Smooth muscle cell (in vitro differentiated cells): ENCODE measurements at regions not wholly inside any gene's neighbourhood (a gene's known extent, or its start where the extent isn't known, plus 50 kb on each side); places are given as distances from the start of the nearest gene placed in this dataset.

Experiments
- DNase-seq: peaks from one replicate; lab custom pipeline; 2025; ENCODE audit not compliant: unreplicated experiment; lab: John Stamatoyannopoulos, UW
- H2AFZ ChIP-seq: fragments of 200-600 bp; sonication (generic); 2 replicates; pipeline ENCODE4 v1.6.0; 2016; ENCODE audit warnings: antibody characterized with exemption, low read depth, mild to moderate bottlenecking
- H3F3A ChIP-seq: fragments of 200-600 bp; sonication (generic); 2 replicates; pipeline ENCODE4 v1.6.0; 2017; ENCODE audit warnings: antibody characterized with exemption, low read depth
- H3K27ac ChIP-seq: fragments of 200-600 bp; sonication (generic); 2 replicates; pipeline ENCODE4 v1.5.1; 2016; ENCODE audit warnings: low read depth, mild to moderate bottlenecking
- H3K27me3 ChIP-seq: fragments of 200-600 bp; sonication (generic); 2 replicates; pipeline ENCODE4 v1.6.1; 2016; ENCODE audit warnings: low read depth, mild to moderate bottlenecking
- H3K36me3 ChIP-seq: fragments of 200-600 bp; sonication (generic); 2 replicates; pipeline ENCODE4 v1.5.1; 2016; ENCODE audit warnings: low read depth
- H3K4me1 ChIP-seq: fragments of 200-600 bp; sonication (generic); 2 replicates; pipeline ENCODE4 v1.5.1; 2016; ENCODE audit warnings: low read depth
- H3K4me2 ChIP-seq: fragments of 200-600 bp; sonication (generic); 2 replicates; pipeline ENCODE4 v1.6.0; 2016; ENCODE audit warnings: mild to moderate bottlenecking
- H3K4me3 ChIP-seq: fragments of 200-600 bp; sonication (generic); 2 replicates; pipeline ENCODE4 v1.5.1; 2016; ENCODE audit warnings: mild to moderate bottlenecking
- H3K79me2 ChIP-seq: fragments of 200-600 bp; sonication (generic); 2 replicates; pipeline ENCODE4 v1.6.0; 2016; ENCODE audit warnings: low read depth, mild to moderate bottlenecking
- H3K9ac ChIP-seq: fragments of 200-600 bp; sonication (generic); 2 replicates; pipeline ENCODE4 v1.6.0; 2016; ENCODE audit warnings: low read depth
- H3K9me3 ChIP-seq: fragments of 200-600 bp; sonication (generic); replicated peaks from 2 replicates; pipeline ENCODE4 v1.5.1; 2016; ENCODE audit warnings: low read depth
- H4K20me1 ChIP-seq: fragments of 200-600 bp; sonication (generic); 2 replicates; pipeline ENCODE4 v1.6.0; 2016; ENCODE audit warnings: low read depth
- WGBS: methylation state at CpG from one replicate; pipeline ENCODE4 v1.1.7; 2016; ENCODE audit warnings: low lambda C conversion rate; 5-methylcytosine and 5-hydroxymethylcytosine counted together
- TF ChIP-seq, protein P1 (sequence below): fragments of 200-600 bp; sonication (generic); IDR thresholded peaks from 2 replicates; pipeline ENCODE4 v1.5.1; 2017; ENCODE audit warnings: borderline replicate concordance, mild to moderate bottlenecking, antibody characterized with exemption; ENCODE audit not compliant: insufficient read depth, poor library complexity, severe bottlenecking

- Histone ChIP-seq H2AFZ (no peak overlapping the region), H4K20me1 (no peaks in the 10 kb centered on the region), H3K27me3 (no peaks in the 10 kb centered on the region), H3K36me3 (no peaks in the 10 kb centered on the region), H3K79me2 (no peaks in the 10 kb centered on the region), H3F3A (peaks cover 4% of the 10 kb centered on the region), H3K9me3 (no peaks in the 10 kb centered on the region), H3K9ac (no peak overlapping the region), H3K27ac (no peak overlapping the region), H3K4me2 (no peak overlapping the region), H3K4me3 (no peak overlapping the region), H3K4me1 (peaks cover 3% of the 10 kb centered on the region)
- 81% methylated on average over 5 of the region's 5 CpGs for WGBS
- DNase-seq: no peak
- TF ChIP-seq, protein P1, sequence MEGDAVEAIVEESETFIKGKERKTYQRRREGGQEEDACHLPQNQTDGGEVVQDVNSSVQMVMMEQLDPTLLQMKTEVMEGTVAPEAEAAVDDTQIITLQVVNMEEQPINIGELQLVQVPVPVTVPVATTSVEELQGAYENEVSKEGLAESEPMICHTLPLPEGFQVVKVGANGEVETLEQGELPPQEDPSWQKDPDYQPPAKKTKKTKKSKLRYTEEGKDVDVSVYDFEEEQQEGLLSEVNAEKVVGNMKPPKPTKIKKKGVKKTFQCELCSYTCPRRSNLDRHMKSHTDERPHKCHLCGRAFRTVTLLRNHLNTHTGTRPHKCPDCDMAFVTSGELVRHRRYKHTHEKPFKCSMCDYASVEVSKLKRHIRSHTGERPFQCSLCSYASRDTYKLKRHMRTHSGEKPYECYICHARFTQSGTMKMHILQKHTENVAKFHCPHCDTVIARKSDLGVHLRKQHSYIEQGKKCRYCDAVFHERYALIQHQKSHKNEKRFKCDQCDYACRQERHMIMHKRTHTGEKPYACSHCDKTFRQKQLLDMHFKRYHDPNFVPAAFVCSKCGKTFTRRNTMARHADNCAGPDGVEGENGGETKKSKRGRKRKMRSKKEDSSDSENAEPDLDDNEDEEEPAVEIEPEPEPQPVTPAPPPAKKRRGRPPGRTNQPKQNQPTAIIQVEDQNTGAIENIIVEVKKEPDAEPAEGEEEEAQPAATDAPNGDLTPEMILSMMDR: no peak
Observed at GRCh38 chr6:119536666-119537065, 187.1 kb upstream of the MAN1A1 start.

DNA sequence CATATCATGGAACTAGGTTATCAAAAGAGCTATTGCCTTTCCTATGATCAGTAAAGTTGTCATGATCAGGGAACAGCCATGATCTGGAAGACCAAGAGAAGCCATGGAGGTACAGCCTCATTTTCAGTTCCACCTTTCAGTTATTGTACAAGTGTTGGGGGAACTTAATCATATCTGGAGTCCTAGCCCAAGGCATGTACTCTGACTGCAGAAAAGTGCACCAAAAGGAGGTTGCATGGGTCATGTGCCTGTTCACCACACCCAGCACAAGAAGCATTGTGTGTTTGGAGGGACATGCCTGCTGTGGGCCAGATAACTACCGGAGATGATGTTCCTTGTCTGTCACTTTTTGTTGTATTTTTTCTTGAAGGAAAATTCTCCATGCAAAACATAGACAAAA, 185.8 kb upstream of the MAN1A1 start:
- Histone ChIP-seq H3K79me2 (no peaks in the 10 kb centered on the region), H3K9ac (no peak overlapping the region), H3K27ac (no peak overlapping the region), H3F3A (peaks cover 4% of the 10 kb centered on the region), H3K4me2 (no peak overlapping the region), H4K20me1 (no peaks in the 10 kb centered on the region), H2AFZ (no peak overlapping the region), H3K4me3 (no peak overlapping the region), H3K4me1 (no peaks in the 10 kb centered on the region), H3K27me3 (no peaks in the 10 kb centered on the region), H3K9me3 (no peaks in the 10 kb centered on the region), H3K36me3 (no peaks in the 10 kb centered on the region)
- no peak for DNase-seq
- TF ChIP-seq, protein P1: no peak
- 70% methylated on average over 1 of the region's 1 CpG for WGBS

DNA sequence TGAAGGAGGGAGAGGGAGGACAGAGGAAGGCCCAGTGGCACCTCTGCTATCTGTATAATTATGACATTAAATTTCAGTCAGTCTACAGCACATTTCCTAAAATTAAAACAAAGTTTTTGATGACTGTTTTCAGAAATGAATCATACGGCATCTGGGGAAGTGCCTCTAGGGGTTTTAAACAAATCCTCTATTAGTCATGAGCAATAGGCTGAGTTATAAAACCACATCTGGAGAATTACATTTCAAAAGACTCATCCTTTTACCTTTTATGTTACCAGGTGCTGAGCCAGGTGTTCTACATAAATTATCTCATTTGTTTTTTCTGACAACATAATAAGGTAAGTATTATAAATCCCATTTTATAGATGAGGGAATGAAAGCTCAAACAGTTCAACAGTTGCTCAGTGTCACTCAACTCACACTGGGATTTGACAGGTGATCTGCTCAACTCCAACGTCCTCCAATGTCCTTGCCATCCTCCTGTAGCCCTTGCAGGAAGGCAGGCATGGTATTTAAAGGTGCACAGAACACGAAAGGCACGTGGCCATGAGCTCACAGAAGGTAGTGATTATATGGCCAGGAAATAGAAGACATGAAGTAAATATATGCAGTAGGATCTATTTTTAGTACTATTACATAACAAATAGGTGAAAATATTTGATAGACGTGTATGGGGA, 184.2 kb upstream of the MAN1A1 start:
- no peaks in the 10 kb centered on the region for H3K79me2 ChIP-seq
- no peaks in the 10 kb centered on the region for H3K4me1 ChIP-seq
- no peak overlapping the region for H2AFZ ChIP-seq
- H3K36me3 ChIP-seq: no peaks in the 10 kb centered on the region
- H3K4me2 ChIP-seq: peak overlapping the region; percentile 38
- peaks cover 4% of the 10 kb centered on the region for H3F3A ChIP-seq
- DNase-seq: no peak
- 40% methylated on average over 5 of the region's 5 CpGs for WGBS
- no peaks in the 10 kb centered on the region for H4K20me1 ChIP-seq
- H3K4me3 ChIP-seq: no peak overlapping the region
- H3K27me3 ChIP-seq: no peaks in the 10 kb centered on the region
- no peak overlapping the region for H3K9ac ChIP-seq
- H3K27ac ChIP-seq: peak overlapping the region; percentile 78
- TF ChIP-seq, protein P1: no peak
- no peaks in the 10 kb centered on the region for H3K9me3 ChIP-seq

- H2AFZ ChIP-seq: no peak overlapping the region
Observed at GRCh38 chr6:119527231-119527578, 177.6 kb upstream of the MAN1A1 start.

More at GRCh38 chr6:119527231-119527578, 177.6 kb upstream of the MAN1A1 start:
- H3K4me2 ChIP-seq: no peak overlapping the region
- H3K27me3 ChIP-seq: no peaks in the 10 kb centered on the region
- H3K9me3 ChIP-seq: no peaks in the 10 kb centered on the region
- no peaks in the 10 kb centered on the region for H3K79me2 ChIP-seq
- H3K27ac ChIP-seq: no peak overlapping the region
- H3K4me1 ChIP-seq: no peaks in the 10 kb centered on the region
- no peaks in the 10 kb centered on the region for H4K20me1 ChIP-seq
- no peaks in the 10 kb centered on the region for H3F3A ChIP-seq
- no peak overlapping the region for H3K4me3 ChIP-seq
- H3K9ac ChIP-seq: no peak overlapping the region
- TF ChIP-seq, protein P1: no peak
- 30% methylated on average over 2 of the region's 2 CpGs for WGBS
- no peak for DNase-seq
- no peaks in the 10 kb centered on the region for H3K36me3 ChIP-seq
